Daoy (cell line): ENCODE measurements at regions not wholly inside any gene's neighbourhood (a gene's known extent, or its start where the extent isn't known, plus 50 kb on each side); places are given as distances from the start of the nearest gene placed in this dataset.
"Not testable (repeated sequence)": the region's sequence is repeated elsewhere in the genome, so short reads cannot be mapped to it uniquely, and the experiment has no call there.

ENCODE experiments used
- DNase-seq: peaks from one replicate; pipeline ENCODE4 v3.0.0-alpha.2; 2015; ENCODE audit warnings: low read depth

DNA sequence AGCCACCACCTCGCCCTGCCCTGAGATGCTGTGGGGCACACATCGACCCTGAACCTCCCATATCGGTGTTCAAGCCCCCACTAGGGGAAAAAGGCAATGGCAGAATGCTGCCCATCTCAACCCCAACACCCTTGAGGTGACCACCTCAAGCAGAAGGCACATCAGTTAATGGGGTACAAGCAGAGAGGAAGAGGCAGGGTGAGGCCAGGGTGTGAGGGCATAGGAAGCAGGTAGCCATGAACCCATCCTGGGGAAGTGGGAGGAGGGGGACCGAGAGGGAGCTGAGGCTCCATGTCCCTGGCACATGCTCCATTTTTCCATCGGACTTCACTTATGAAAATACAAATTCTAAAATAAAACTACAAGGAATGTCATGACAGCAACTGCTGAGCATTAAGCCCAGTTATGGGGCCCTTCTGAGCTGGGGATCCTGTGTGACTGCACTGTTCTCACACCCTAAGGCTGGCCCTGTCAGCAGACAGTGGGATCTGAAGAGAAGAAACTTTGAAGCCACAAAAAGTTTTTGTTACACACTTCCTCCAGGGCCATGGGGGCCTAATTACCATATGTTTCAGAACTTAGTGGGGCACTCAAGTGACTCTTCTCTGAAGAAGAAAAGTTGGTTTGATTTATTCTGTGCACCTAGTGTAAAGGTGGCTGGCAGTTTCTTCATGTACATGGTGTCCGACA is 68.2 kb upstream of the FAM241A start:
- DNase-seq = no peak

DNA sequence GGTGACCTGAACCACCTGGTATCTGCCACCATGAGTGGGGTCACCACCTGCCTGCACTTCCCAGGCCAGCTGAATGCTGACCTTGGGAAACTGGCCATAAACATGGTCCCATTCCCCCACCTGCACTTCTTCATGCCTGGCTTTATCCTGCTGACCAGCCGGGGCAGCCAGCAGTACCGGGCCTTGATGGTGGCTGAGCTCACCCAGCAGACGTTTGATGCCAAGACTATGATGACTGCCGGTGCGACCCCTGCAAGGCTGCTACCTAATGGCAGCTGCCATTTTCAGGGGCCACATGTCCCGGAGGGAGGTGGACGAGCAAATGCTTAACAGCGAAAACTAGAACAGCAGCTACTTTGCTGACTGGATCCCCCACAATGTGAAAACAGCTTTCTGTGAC is 67.5 kb upstream of the FAM241A start:
- no peak for DNase-seq

DNA sequence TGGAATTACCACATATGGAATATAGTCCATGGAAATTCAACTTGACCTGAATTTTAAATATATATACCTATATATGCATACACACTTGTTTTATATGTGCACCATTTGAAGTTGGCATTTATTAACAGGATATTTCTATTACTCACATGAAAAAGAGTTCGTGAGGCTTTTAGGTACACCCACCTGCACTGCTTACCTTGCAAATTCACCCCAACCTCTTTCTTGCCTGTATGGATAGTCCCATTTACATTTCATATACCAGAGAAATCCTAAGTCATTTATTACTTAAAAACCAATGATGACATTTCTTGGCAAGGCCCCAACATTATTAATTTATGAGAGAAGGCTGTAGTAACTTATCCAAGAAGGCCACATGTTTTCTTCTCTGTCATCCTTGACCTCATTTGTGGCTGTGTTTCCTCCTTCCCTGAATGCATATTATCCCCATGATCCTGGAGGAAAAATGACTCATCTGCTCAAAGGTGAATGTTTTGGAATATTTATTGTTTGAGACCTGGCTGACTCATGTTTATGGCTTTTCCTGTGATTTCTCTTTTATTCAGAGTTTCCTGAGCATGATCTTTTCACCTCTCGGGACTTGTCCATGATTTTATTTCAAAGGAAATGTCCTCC is 62.2 kb upstream of the FAM241A start:
- DNase-seq = peak; percentile 75

DNA sequence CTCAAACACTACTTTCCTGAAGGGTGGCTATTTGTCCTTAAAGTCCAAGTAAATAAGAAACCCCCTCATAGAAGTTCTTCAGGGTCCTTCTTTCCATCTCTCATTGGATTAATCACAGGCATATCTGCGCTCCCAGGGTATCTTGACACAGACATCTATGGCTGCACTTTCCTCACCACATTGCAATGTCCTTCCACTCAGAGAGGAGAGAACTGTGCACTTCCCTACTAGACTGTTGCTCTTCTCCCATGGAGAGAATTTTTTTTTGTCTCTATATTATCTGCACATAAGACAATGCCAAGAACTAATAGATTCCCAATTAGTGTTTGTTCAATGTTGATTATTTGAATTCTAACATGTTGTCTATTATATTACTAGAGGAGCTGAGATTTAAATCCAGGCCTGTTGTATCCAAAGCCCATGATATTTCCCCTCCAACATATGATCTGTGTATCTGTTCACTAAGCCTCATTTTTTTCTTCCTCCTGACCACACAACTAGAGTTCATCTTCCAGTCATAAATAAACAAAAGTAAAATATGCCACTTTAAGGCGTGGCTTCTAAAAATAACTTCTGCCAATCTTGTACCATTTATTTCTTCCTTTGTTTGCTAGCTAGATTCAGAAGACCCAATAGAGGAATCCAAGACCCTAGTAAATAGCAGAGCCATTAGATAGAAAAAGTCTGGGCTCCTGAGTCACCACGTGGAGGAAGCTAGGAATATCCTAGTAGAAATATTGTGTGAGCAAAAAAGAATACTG is 61.5 kb upstream of the FAM241A start:
- DNase-seq = peak; percentile 33

DNA sequence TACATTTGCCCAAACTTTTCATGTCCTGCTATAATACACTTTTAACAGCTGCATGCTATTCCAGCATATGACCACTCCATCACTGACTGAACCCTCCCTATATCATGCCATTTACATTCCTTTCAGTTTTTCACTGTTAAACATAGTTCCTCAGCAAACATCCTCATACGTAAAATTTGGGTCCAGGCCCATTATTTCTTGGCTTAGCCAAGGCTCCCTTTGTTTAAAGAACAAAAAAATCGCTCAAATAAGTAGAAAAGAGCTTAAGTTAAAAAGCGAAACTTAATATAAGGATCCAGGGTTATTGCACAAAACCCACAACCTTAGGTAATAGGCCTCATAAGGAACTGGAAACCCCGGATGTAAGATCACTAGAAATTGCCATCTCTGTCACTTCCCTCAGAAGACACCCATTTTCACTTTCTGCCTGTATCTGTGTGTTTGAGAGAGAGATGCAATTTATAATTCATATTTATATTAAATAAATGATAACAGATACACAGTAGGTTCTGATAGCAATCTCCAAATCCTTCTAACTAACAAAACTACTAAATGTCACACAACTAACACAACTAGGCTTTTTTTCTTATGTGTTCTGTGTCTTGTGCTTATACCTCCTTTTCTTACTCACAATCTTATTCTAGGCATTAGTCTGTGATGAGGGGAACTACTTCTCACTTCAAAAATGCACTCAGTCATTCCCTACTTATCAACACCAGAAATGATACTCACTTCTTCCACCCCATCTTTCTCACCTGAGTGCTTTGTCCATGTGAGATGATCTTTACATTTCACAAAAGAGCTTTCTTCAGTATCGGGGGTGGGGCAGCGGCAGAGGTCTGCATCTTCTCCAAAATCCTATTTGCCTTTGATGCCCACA is 59.9 kb upstream of the FAM241A start:
- no peak for DNase-seq

DNA sequence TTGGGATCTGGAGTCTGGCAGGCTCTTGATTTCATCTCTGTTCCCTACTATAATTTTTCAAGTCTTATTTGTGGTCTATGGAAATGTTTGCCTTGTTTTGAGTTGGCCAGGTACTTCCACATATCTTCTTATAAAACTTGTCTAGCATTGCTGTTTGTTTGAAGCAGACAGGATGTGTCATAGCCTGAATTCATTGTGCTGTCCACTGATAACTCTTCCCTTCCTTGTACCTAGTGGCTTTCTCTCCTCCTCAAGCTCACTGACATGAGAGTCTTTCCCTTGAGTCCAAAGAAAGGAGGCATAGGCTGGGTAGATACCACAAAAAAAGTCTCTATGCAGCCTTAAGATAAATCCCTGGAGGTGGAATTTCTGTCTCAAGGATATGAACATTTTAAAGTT is 59.2 kb upstream of the FAM241A start:
- DNase-seq = no peak

DNA sequence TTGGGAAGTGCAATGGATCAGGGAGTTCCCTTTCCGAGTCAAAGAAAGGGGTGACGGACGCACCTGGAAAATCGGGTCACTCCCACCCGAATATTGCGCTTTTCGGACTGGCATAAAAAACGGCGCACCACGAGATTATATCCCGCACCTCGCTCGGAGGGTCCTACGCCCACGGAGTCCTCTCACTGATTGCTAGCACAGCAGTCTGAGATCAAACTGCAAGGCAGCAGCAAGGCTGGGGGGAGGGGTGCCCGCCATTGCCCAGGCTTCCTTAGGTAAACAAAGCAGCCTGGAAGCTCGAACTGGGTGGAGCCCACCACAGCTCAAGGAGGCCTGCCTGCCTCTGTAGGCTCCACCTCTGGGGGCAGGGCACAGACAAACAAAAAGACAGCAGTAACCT is 58.6 kb upstream of the FAM241A start:
- not testable (repeated sequence) for DNase-seq

DNA sequence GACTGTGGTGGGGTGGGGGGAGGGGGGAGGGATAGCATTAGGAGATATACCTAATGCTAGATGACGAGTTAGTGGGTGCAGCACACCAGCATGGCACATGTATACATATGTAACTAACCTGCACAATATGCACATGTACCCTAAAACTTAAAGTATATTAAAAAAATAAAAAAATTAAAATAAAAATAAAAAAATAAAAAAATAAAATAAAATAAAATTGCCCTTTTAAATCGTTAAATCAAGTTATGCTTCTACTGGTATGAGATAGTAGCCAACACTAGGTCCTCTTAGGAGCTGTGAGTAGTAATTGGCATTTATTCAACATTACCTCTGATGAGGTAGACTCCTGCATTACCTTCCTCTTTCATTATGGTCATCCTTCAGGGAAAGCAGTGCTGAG is 52.9 kb upstream of the FAM241A start:
- DNase-seq = not testable (repeated sequence)

DNA sequence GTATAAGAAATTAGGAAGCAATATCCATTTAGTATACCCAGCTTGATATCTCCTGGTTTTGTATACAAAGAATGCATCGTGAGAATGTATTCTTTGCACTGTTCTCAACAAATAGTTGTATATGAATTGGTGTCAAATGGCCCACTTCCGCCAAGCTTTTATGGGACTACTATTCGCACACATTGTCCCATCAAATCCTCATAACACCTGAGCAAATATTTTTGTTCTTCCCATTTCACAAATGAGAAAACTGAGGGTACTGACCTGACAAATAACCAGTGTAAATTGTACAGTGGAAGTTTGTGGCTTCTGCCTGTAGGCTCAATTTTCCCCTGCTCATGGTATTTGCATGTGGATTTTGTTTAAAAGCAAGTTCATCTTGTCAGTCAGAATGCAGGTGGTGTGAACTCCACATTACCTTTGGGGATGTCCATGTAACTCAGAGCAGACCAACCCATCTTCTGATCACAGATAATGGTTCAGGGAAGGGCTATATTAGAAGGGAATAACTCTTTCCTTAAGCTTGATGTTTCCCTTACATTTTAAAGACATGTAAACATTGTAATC is 51.5 kb upstream of the FAM241A start:
- DNase-seq = no peak

DNA sequence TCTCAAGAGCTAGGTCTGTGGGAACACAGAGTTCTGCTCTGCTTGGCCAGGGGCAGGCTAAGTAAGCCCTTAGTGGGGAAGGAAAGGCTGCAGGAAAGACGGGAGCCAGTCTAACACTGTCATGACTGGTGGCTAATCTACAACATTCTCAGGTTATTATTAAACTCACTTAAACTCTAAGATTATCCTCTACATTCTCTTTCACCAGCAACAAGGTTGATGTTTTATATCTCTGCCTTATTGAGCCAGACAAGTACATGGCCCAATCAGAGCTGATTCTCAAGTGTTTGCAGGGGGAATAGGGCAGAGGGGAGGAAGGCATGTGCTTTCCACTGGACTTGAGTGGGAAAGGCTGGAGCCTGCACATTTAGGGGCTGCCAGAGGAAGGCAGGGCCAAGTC is 50.9 kb upstream of the FAM241A start:
- no peak for DNase-seq
